Tibial artery (tissue), 4 donors: ENCODE measurements at regions not wholly inside any gene's neighbourhood (a gene's known extent, or its start where the extent isn't known, plus 50 kb on each side); places are given as distances from the start of the nearest gene placed in this dataset.
A peak's percentile ranks its signal among the peaks of the same experiment; 100 is the strongest.

Source experiments
- DNase-seq, 2 donors: peaks; one replicate each; pipeline ENCODE4 v3.0.0-alpha.2; 2019
- H3K27ac ChIP-seq, 2 donors: fragments of 200-600 bp; sonication (generic) in 1 of 2; 1 replicate in 1 of 2; 2 replicates in 1 of 2; pipeline ENCODE4 v1.5.1; 2018 to 2019; ENCODE audit warnings: mild to moderate bottlenecking in 1 of 2
- H3K27me3 ChIP-seq, 2 donors: fragments of 200-600 bp; sonication (generic) in 1 of 2; one replicate each; pipeline versions ENCODE4 v1.5.1 to v1.6.0; 2016 to 2019
- H3K36me3 ChIP-seq, 3 donors: fragments of 200-600 bp; sonication (generic) in 2 of 3; one replicate each; pipeline ENCODE4 v1.5.1; 2016 to 2019; ENCODE audit warnings: mild to moderate bottlenecking in 2 of 3
- H3K4me1 ChIP-seq, 4 donors: fragments of 200-600 bp; sonication (generic) in 2 of 4; 1 replicate in 3 of 4; 2 replicates in 1 of 4; pipeline ENCODE4 v1.5.1; 2016 to 2019
- H3K4me3 ChIP-seq, 2 donors: fragments of 200-600 bp; sonication (generic) in 1 of 2; 1 replicate in 1 of 2; 2 replicates in 1 of 2; pipeline ENCODE4 v1.5.1; 2018 to 2019; ENCODE audit warnings: mild to moderate bottlenecking in 2 of 2
- H3K9me3 ChIP-seq, 3 donors: fragments of 200-600 bp; sonication (generic) in 1 of 3; one replicate each; pipeline ENCODE4 v1.5.1; 2016 to 2019
- CTCF ChIP-seq, 2 experiments: fragments of 200-600 bp in 1 of 2; fragments of 450-650 bp in 1 of 2; IDR thresholded peaks; one replicate each; pipeline ENCODE4 v1.5.1; 2017 to 2019; ENCODE audit warnings: antibody characterized with exemption in 2 of 2, mild to moderate bottlenecking in 1 of 2, moderate library complexity in 1 of 2
- intact Hi-C: fragments of 100-400 bp; cut with DNase I; formaldehyde crosslinking; loops from one replicate; pipeline ENCODE4 v1.15.0; 2023; ENCODE audit warnings: low total_unique reads

DNA sequence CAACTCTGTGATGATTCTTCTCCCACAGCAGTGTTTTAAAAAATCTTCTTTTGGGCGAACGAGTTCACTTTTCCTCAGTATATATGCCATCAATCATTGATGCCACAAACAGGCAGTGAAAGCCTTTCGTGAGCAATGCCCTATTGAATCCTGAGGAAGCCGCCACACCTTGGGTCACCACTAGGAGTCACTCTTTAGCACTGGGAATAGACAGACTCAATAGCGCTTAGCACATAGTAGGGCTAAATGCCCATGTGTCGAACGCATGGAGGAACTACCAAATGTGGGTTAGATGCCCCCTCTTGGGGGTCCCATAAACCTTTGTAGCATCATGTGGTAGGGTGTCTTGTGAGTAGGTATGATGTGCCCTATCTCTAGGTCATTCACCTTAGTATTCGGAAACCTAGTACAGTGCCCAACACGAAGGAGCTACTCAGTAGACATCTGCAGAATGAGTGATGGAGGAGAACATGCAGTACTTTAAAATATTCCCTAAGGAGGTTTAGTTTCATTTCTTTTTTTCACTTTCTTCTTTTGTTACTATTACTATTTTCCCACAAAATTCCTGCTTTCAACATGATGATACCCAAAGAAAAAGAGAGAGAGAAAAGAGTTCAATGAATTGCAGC, 603.7 kb downstream of the BNC2 start:
- Histone ChIP-seq H3K4me3 (peak overlapping the region; percentile 42 to 49), H3K9me3 (no peaks in the 10 kb centered on the region), H3K4me1 (peaks cover 0 to 7% (median 3%) of the 10 kb centered on the region in 4 donors), H3K27ac (peak overlapping the region; percentile 34 to 36), H3K27me3 (peaks cover 0 to 8% of the 10 kb centered on the region in 2 donors), H3K36me3 (no peaks in the 10 kb centered on the region)
- peak; percentile 20 to 23 for TF ChIP-seq CTCF (IDR thresholded peaks at IDR 0.05)
- no peak for DNase-seq
- intact Hi-C loops, result no loop called here

GRCh38 chr9:16267281-16268066, 603.0 kb downstream of the BNC2 start:
- no peaks in the 10 kb centered on the region for H3K36me3 ChIP-seq
- DNase-seq, result no peak
- H3K4me3 ChIP-seq, result peak overlapping the region; percentile 42 to 49
- H3K9me3 ChIP-seq, result no peaks in the 10 kb centered on the region
- peaks cover 0 to 8% of the 10 kb centered on the region in 2 donors for H3K27me3 ChIP-seq
- peak overlapping the region; percentile 34 to 36 for H3K27ac ChIP-seq
- intact Hi-C loops, result no loop called here
- TF ChIP-seq CTCF (IDR thresholded peaks at IDR 0.05), result no peak
- H3K4me1 ChIP-seq, result peaks cover 0 to 8% (median 3%) of the 10 kb centered on the region in 4 donors

- intact Hi-C loops, result no loop called here
- no peak for DNase-seq
- H3K27ac ChIP-seq, result peak overlapping the region; percentile 34 to 36
- no peaks in the 10 kb centered on the region for H3K36me3 ChIP-seq
- H3K4me1 ChIP-seq, result peaks cover 0 to 14% (median 5%) of the 10 kb centered on the region in 4 donors
- peak overlapping the region; percentile 42 to 49 for H3K4me3 ChIP-seq
- TF ChIP-seq CTCF (IDR thresholded peaks at IDR 0.05), result no peak
- H3K27me3 ChIP-seq, result peaks cover 0 to 8% of the 10 kb centered on the region in 2 donors
- H3K9me3 ChIP-seq, result no peaks in the 10 kb centered on the region
Measured at GRCh38 chr9:16268067-16268881, 602.2 kb downstream of the BNC2 start.

DNA sequence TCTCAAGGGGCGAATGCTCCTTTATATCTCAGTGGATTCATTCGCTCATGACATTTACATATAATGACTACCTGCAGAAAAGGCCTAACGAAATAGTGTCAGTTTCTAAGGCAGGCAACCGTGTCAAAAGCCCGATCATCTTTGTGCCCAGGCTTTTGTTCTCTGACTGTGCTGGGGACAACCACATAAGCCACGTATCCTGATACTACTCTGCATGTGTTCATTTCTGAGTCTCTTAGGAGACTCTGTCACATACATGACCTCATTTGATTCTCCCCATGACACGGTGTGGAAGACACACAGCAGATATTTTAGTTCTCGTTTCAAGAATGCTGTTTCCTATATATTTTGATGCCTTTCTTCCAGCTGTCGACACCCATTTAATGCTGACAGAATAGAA, 598.5 kb downstream of the BNC2 start:
- no peak for DNase-seq
- no peaks in the 10 kb centered on the region for H3K36me3 ChIP-seq
- no peaks in the 10 kb centered on the region for H3K9me3 ChIP-seq
- no peak overlapping the region for H3K4me3 ChIP-seq
- no peak for TF ChIP-seq CTCF (IDR thresholded peaks at IDR 0.05)
- H3K4me1 ChIP-seq, result peaks cover 0 to 25% (median 8%) of the 10 kb centered on the region in 4 donors
- intact Hi-C loops, result no loop called here
- peak overlapping the region in 1 of 2 donors; percentile 59 for H3K27ac ChIP-seq
- no peaks in the 10 kb centered on the region for H3K27me3 ChIP-seq

- intact Hi-C loops, result no loop called here
- no peak overlapping the region for H3K4me3 ChIP-seq
- no peaks in the 10 kb centered on the region for H3K9me3 ChIP-seq
- peak overlapping the region in 1 of 2 donors; percentile 59 for H3K27ac ChIP-seq
- H3K36me3 ChIP-seq, result no peaks in the 10 kb centered on the region
- peaks cover 0 to 23% (median 7%) of the 10 kb centered on the region in 4 donors for H3K4me1 ChIP-seq
- peak in 1 of 2 donors; percentile 65 for DNase-seq
- no peaks in the 10 kb centered on the region for H3K27me3 ChIP-seq
- TF ChIP-seq CTCF (IDR thresholded peaks at IDR 0.05), result no peak
Measured at GRCh38 chr9:16272776-16273175, 597.7 kb downstream of the BNC2 start.
